AG04450 (cell line): ENCODE measurements at regions not wholly inside any gene's neighbourhood (a gene's known extent, or its start where the extent isn't known, plus 50 kb on each side); places are given as distances from the start of the nearest gene placed in this dataset.

Experiments
- CTCF ChIA-PET: fragments of 300-600, 350-600 bp; formaldehyde crosslinking; extraction: SDS; loops from one replicate; lab custom pipeline; 2022; ENCODE audit warnings: antibody characterized with exemption, inconsistent platforms; lab: Charles Lee
- POLR2A ChIA-PET: fragments of 350-600 bp; formaldehyde crosslinking; extraction: SDS; loops from one replicate; lab custom pipeline; 2021; ENCODE audit warnings: antibody characterized with exemption, inconsistent platforms; lab: Yijun Ruan, JAX
- DNase-seq: peaks from one replicate; pipeline ENCODE4 v3.0.0-alpha.2; 2011; ENCODE audit warnings: low read depth, low spot score
- H3K27ac ChIP-seq: one replicate; pipeline ENCODE4 v1.5.1; 2012; ENCODE audit warnings: low read depth, low read length, control low read depth
- H3K27me3 ChIP-seq: one replicate; pipeline ENCODE4 v1.6.0; 2012; ENCODE audit warnings: low read length; ENCODE audit not compliant: control insufficient read depth, insufficient read depth
- H3K4me3 ChIP-seq: 2 replicates; pipeline ENCODE4 v1.5.1; 2011; ENCODE audit warnings: mild to moderate bottlenecking, low read depth, low read length, control low read depth
- H3K9me3 ChIP-seq: 2 replicates; pipeline ENCODE4 v1.5.1; 2012; ENCODE audit warnings: low read length; ENCODE audit not compliant: control insufficient read depth, insufficient read depth
- TF ChIP-seq, protein P1 (sequence below): IDR thresholded peaks from 2 replicates; pipeline ENCODE4 v1.5.1; 2011; ENCODE audit warnings: low read depth, low read length, control low read depth, inconsistent platforms

- TF ChIP-seq, protein P1, sequence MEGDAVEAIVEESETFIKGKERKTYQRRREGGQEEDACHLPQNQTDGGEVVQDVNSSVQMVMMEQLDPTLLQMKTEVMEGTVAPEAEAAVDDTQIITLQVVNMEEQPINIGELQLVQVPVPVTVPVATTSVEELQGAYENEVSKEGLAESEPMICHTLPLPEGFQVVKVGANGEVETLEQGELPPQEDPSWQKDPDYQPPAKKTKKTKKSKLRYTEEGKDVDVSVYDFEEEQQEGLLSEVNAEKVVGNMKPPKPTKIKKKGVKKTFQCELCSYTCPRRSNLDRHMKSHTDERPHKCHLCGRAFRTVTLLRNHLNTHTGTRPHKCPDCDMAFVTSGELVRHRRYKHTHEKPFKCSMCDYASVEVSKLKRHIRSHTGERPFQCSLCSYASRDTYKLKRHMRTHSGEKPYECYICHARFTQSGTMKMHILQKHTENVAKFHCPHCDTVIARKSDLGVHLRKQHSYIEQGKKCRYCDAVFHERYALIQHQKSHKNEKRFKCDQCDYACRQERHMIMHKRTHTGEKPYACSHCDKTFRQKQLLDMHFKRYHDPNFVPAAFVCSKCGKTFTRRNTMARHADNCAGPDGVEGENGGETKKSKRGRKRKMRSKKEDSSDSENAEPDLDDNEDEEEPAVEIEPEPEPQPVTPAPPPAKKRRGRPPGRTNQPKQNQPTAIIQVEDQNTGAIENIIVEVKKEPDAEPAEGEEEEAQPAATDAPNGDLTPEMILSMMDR, result no peak
- Histone ChIP-seq H3K4me3 (no peak overlapping the region), H3K27ac (no peak overlapping the region), H3K9me3 (peaks cover 44% of the 10 kb centered on the region), H3K27me3 (no peaks in the 10 kb centered on the region)
- POLR2A ChIA-PET, result no interaction called here
- DNase-seq, result no peak
- CTCF ChIA-PET, result no interaction called here
Observed at GRCh38 chr2:16115881-16116830, 175.8 kb downstream of the MYCN start.

GRCh38 chr2:16115291-16115690, 174.9 kb downstream of the MYCN start:
- POLR2A ChIA-PET, result no interaction called here

GRCh38 chr2:16114836-16115235, 174.5 kb downstream of the MYCN start:
- Histone ChIP-seq H3K27me3 (no peaks in the 10 kb centered on the region), H3K27ac (no peak overlapping the region), H3K9me3 (peaks cover 36% of the 10 kb centered on the region), H3K4me3 (no peak overlapping the region)
- ChIA-PET POLR2A (no interaction called here), CTCF (no interaction called here)
- TF ChIP-seq, protein P1, result no peak
- no peak for DNase-seq

More at GRCh38 chr2:16115291-16115690, 174.9 kb downstream of the MYCN start:
- Histone ChIP-seq H3K27me3 (no peaks in the 10 kb centered on the region), H3K9me3 (peaks cover 40% of the 10 kb centered on the region), H3K27ac (no peak overlapping the region), H3K4me3 (no peak overlapping the region)
- DNase-seq, result no peak
- CTCF ChIA-PET, result no interaction called here
- TF ChIP-seq, protein P1, result no peak

DNA sequence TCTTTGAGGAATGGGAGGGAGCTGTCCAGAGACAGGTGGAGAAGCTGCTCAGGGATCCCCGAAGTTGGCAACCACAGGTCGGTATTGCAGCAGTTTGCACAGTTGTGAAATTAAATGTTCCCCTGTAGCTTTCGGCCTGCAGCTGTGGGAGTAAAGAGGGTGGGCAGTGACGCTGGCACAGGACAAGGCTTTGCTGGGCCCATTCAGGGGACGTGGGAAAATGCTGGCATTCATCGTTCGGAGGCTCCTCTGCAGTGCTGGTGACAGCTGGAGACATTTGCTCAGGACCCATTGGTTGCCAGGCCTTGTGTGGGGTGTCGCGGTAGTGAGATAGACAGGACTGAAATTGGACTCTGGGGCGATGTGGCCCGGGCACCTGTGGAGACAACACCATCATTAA, 173.7 kb downstream of the MYCN start:
- Histone ChIP-seq H3K27ac (no peak overlapping the region), H3K4me3 (no peak overlapping the region), H3K27me3 (no peaks in the 10 kb centered on the region), H3K9me3 (peaks cover 36% of the 10 kb centered on the region)
- CTCF ChIA-PET, result no interaction called here
- POLR2A ChIA-PET, result no interaction called here
- no peak for DNase-seq
- TF ChIP-seq, protein P1, result no peak

DNA sequence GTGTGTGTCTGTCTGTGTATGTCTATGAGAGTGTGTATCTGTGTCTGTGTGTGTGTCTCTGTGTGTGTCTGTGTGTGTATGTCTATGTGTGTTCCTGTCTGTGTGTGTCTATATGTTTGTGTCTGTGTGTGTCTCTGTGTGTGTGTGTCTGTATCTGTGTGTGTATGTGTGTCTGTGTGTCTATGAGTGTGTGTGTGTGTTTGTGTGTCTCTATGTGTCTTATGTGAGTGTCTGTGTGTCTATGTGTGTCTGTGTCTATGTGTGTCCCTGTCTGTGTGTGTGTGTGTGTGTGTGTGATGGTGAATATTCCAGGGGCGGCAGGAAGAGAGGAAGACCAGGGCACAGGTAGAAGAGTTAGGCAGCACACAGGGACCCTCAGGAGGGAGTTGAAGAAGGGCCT, 173.2 kb downstream of the MYCN start:
- no peak overlapping the region for H3K27ac ChIP-seq
- POLR2A ChIA-PET, result no interaction called here
- H3K9me3 ChIP-seq, result peaks cover 36% of the 10 kb centered on the region
- CTCF ChIA-PET, result no interaction called here
- no peaks in the 10 kb centered on the region for H3K27me3 ChIP-seq
- H3K4me3 ChIP-seq, result no peak overlapping the region
- no peak for DNase-seq
- TF ChIP-seq, protein P1, result no peak
